ENCODE measurements at regions not wholly inside any gene's neighbourhood (a gene's known extent, or its start where the extent isn't known, plus 50 kb on each side); places are given as distances from the start of the nearest gene placed in this dataset.

GRCh38 chr22:44595841-44596341 is 97.9 kb upstream of the RTL6 start:
- no peaks in the 10 kb centered on the region for H4K20me1 ChIP-seq (ENCODE audit: insufficient read depth)
- H3K27ac ChIP-seq (ENCODE audit: low read depth, low read length), result no peak overlapping the region
- CTCF ChIA-PET, result no interaction called here
- POLR2A ChIA-PET, result no interaction called here
- H3K4me1 ChIP-seq (ENCODE audit: control insufficient read depth in 1 of 2, insufficient read depth in 2 of 2, low read length in 2 of 2), result no peaks in the 10 kb centered on the region
- TF ChIP-seq TCF7L2 (IDR thresholded peaks at IDR 0.05; ENCODE audit: borderline replicate concordance, extremely low read depth, insufficient read depth, insufficient read length) (no peak), CTCF (IDR thresholded peaks at IDR 0.05 in 2 of 3, conservative IDR thresholded peaks at IDR 0.05 in 1 of 3; ENCODE audit: borderline replicate concordance in 1 of 3, insufficient read depth in 1 of 3, low read depth in 2 of 3, low read length in 2 of 3) (no peak), ATF3 (IDR thresholded peaks at IDR 0.05) (no peak), EZH2 (IDR thresholded peaks at IDR 0.05) (no peak), POLR2AphosphoS5 (IDR thresholded peaks at IDR 0.05; ENCODE audit: low read depth, low read length) (no peak), RAD21 (IDR thresholded peaks at IDR 0.05; ENCODE audit: low read depth) (no peak), POLR2A (IDR thresholded peaks at IDR 0.05; ENCODE audit: borderline replicate concordance, extremely low read depth, insufficient read depth, insufficient read length) (no peak), REST (IDR thresholded peaks at IDR 0.05; ENCODE audit: low read depth) (no peak), ELF1 (IDR thresholded peaks at IDR 0.05; ENCODE audit: borderline replicate concordance, low read depth) (no peak), CBX3 (IDR thresholded peaks at IDR 0.05; ENCODE audit: low read depth) (no peak), YY1 (IDR thresholded peaks at IDR 0.05; ENCODE audit: extremely low read depth, insufficient replicate concordance, low read depth, low read length) (no peak), JUND (IDR thresholded peaks at IDR 0.05) (no peak), SP1 (IDR thresholded peaks at IDR 0.05; ENCODE audit: low read depth) (no peak), MAX (IDR thresholded peaks at IDR 0.05) (no peak), ZNF274 (IDR thresholded peaks at IDR 0.05; ENCODE audit: low read depth, low read length) (no peak), EGR1 (IDR thresholded peaks at IDR 0.05; ENCODE audit: low read depth) (no peak), ZFX (IDR thresholded peaks at IDR 0.05) (no peak), SRF (IDR thresholded peaks at IDR 0.05; ENCODE audit: low read depth) (no peak), SIN3A (IDR thresholded peaks at IDR 0.05; ENCODE audit: low read depth) (no peak)
- no peaks in the 10 kb centered on the region for H3K9me2 ChIP-seq (ENCODE audit: insufficient read depth)
- H3K9ac ChIP-seq (ENCODE audit: low read length), result no peak overlapping the region
- RAD21 ChIA-PET (ENCODE audit: low non-redundant PET in 1 of 2, low total read pairs in 2 of 2, uncharacterized antibody in 2 of 2, unreplicated experiment in 2 of 2), result no interaction called here
- no peak overlapping the region for H2AFZ ChIP-seq (ENCODE audit: low read depth, low read length, poor library complexity, severe bottlenecking)
- H3K9me3 ChIP-seq (ENCODE audit: control insufficient read depth in 1 of 2, insufficient read depth in 1 of 2, low read depth in 1 of 2, low read length in 2 of 2), result no peaks in the 10 kb centered on the region
- no peaks in the 10 kb centered on the region; the same call in 1 of the 2 replicates for H3K27me3 ChIP-seq (ENCODE audit: insufficient read depth, low read length)
- intact Hi-C loops (cut with micrococcal nuclease), result no loop called here
- BruUV-seq (replicated peaks), result no TSS peak
- H3K4me2 ChIP-seq (ENCODE audit: low read length), result no peak overlapping the region
- ATAC-seq, result no peak
- H3K4me3 ChIP-seq (replicated peaks in 1 of 2; ENCODE audit: low read depth in 1 of 2, low read length in 2 of 2), result no peak overlapping the region
- H3K79me2 ChIP-seq (ENCODE audit: insufficient read depth, low read length), result no peaks in the 10 kb centered on the region
- DNase-seq (ENCODE audit: low read depth, low spot score), result no peak
- H3K36me3 ChIP-seq (ENCODE audit: control insufficient read depth in 1 of 2, insufficient read depth in 2 of 2, low read length in 2 of 2), result no peaks in the 10 kb centered on the region
